Neural cell (in vitro differentiated cells): ENCODE measurements at regions not wholly inside any gene's neighbourhood (a gene's known extent, or its start where the extent isn't known, plus 50 kb on each side); places are given as distances from the start of the nearest gene placed in this dataset.

Experiments
- H2AFZ ChIP-seq: fragments of 200-600, 300-800 bp; sonication (generic), shearing (Covaris generic); 2 replicates; pipeline ENCODE4 v1.6.0; 2014; ENCODE audit warnings: low read depth, mild to moderate bottlenecking, antibody characterized with exemption, low read length, moderate library complexity
- H3F3A ChIP-seq: fragments of 200-600 bp; shearing (Covaris generic); 2 replicates; pipeline ENCODE4 v1.6.1; 2016; ENCODE audit warnings: mild to moderate bottlenecking, moderate library complexity, mixed read lengths, antibody characterized with exemption, low read length; ENCODE audit not compliant: insufficient read depth, poor library complexity, severe bottlenecking
- H3K27ac ChIP-seq: fragments of 200-600, 300-800 bp; sonication (generic), shearing (Covaris generic); 2 replicates; pipeline ENCODE4 v1.5.1; 2014; ENCODE audit warnings: mild to moderate bottlenecking, low read length, moderate library complexity
- H3K27me3 ChIP-seq: fragments of 300-800, 200-600 bp; sonication (generic), shearing (Covaris generic); 2 replicates; pipeline ENCODE4 v1.6.0; 2014; ENCODE audit warnings: mild to moderate bottlenecking, low read depth, low read length, moderate library complexity; ENCODE audit not compliant: insufficient read depth
- H3K36me3 ChIP-seq: fragments of 300-800, 200-600 bp; sonication (generic), shearing (Covaris generic); 2 replicates; pipeline ENCODE4 v1.5.1; 2014; ENCODE audit warnings: mild to moderate bottlenecking, antibody characterized with exemption, low read length, moderate library complexity; ENCODE audit not compliant: insufficient read depth
- H3K4me2 ChIP-seq: fragments of 300-800, 200-600 bp; sonication (generic), shearing (Covaris generic); 2 replicates; pipeline ENCODE4 v1.6.0; 2014; ENCODE audit warnings: mild to moderate bottlenecking, low read length
- H3K4me3 ChIP-seq: fragments of 300-800, 200-600 bp; sonication (generic), shearing (Covaris generic); 2 replicates; pipeline ENCODE4 v1.5.1; 2014; ENCODE audit warnings: mild to moderate bottlenecking, low read length, moderate library complexity
- H3K79me2 ChIP-seq: fragments of 200-600 bp; shearing (Covaris generic); replicated peaks from 2 replicates; pipeline ENCODE4 v1.6.0; 2014; ENCODE audit warnings: mild to moderate bottlenecking, low read length, moderate library complexity; ENCODE audit not compliant: insufficient read depth
- H3K9ac ChIP-seq: fragments of 300-800, 200-600 bp; sonication (generic), shearing (Covaris generic); 2 replicates; pipeline ENCODE4 v1.6.1; 2016; ENCODE audit warnings: mild to moderate bottlenecking, low read length, mixed read lengths
- H3K9me2 ChIP-seq: fragments of 200-600 bp; shearing (Covaris generic); 2 replicates; pipeline ENCODE4 v1.6.1; 2016; ENCODE audit warnings: mild to moderate bottlenecking, low read length, mixed read lengths; ENCODE audit not compliant: insufficient read depth
- H3K9me3 ChIP-seq: fragments of 200-600, 300-800 bp; sonication (generic), shearing (Covaris generic); 2 replicates; pipeline ENCODE4 v1.6.1; 2016; ENCODE audit warnings: mild to moderate bottlenecking, mixed run types, low read length, moderate library complexity, mixed read lengths
- H4K20me1 ChIP-seq: fragments of 200-600 bp; shearing (Covaris generic); 2 replicates; pipeline ENCODE4 v1.6.1; 2016; ENCODE audit warnings: mild to moderate bottlenecking, mixed run types; ENCODE audit not compliant: insufficient read depth
- CTCF ChIP-seq: fragments of 450-650 bp; IDR thresholded peaks from 2 replicates; pipeline ENCODE4 v1.5.1; 2014; ENCODE audit warnings: antibody characterized with exemption, mild to moderate bottlenecking, moderate library complexity; ENCODE audit not compliant: poor library complexity, severe bottlenecking
- EP300 ChIP-seq: fragments of 450-650 bp; conservative IDR thresholded peaks from 2 replicates; pipeline ENCODE4 v1.6.1; 2014; ENCODE audit warnings: antibody characterized with exemption, mild to moderate bottlenecking, moderate library complexity; ENCODE audit not compliant: poor library complexity, severe bottlenecking
- EZH2 ChIP-seq: fragments of 200-600, 300-800 bp; shearing (Covaris generic), sonication (generic); IDR thresholded peaks from 2 replicates; pipeline ENCODE4 v1.6.1; 2014; ENCODE audit warnings: antibody characterized with exemption, low read length, borderline replicate concordance, mild to moderate bottlenecking; ENCODE audit not compliant: insufficient read depth, poor library complexity, severe bottlenecking
- MXI1 ChIP-seq: fragments of 450-650 bp; conservative IDR thresholded peaks from 2 replicates; pipeline ENCODE4 v1.6.1; 2014; ENCODE audit warnings: antibody characterized with exemption, mild to moderate bottlenecking; ENCODE audit not compliant: poor library complexity, severe bottlenecking
- POLR2AphosphoS5 ChIP-seq: IDR thresholded peaks from 2 replicates; pipeline ENCODE4 v1.6.1; 2012
- RAD21 ChIP-seq: fragments of 450-650 bp; conservative IDR thresholded peaks from 2 replicates; pipeline ENCODE4 v1.6.1; 2014; ENCODE audit warnings: antibody characterized with exemption, mild to moderate bottlenecking, moderate library complexity
- SMC3 ChIP-seq: fragments of 450-650 bp; conservative IDR thresholded peaks from 2 replicates; pipeline ENCODE4 v1.6.1; 2014; ENCODE audit warnings: antibody characterized with exemption, mild to moderate bottlenecking, moderate library complexity; ENCODE audit not compliant: poor library complexity
- TAF1 ChIP-seq: IDR thresholded peaks from 2 replicates; pipeline ENCODE4 v1.6.1; 2012; ENCODE audit warnings: low read depth
- TF ChIP-seq, protein P1 (sequence below): IDR thresholded peaks from 2 replicates; pipeline ENCODE4 v1.6.1; 2012; ENCODE audit warnings: borderline replicate concordance

DNA sequence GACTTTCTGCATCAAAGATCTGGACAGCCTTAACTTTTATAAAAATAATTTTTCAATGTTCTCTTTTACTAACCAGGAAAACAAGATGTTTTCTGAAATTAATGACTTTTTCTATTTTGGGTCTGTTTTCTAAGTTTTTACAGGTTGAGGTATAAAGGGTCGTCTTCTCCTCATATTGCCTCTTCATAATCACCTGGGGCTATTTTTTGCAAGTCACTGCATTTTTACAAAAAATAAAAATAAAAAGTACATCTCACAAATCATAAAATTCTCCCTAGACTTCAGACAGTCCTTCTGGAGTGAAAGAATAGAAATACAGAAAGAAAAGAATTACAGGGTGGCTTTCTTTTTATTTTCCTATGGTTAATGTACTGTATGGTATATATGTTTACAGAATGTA lies 168.5 kb downstream of the PALM2AKAP2 start:
- Histone ChIP-seq H3K9me2 (no peaks in the 10 kb centered on the region), H3K79me2 (no peaks in the 10 kb centered on the region), H3K4me3 (no peak overlapping the region), H3K36me3 (no peaks in the 10 kb centered on the region), H2AFZ (no peak overlapping the region), H3K4me2 (no peak overlapping the region), H3K9ac (no peak overlapping the region), H4K20me1 (no peaks in the 10 kb centered on the region), H3F3A (no peaks in the 10 kb centered on the region), H3K9me3 (no peaks in the 10 kb centered on the region), H3K27ac (no peak overlapping the region), H3K27me3 (no peaks in the 10 kb centered on the region)
- TF ChIP-seq, protein P1, sequence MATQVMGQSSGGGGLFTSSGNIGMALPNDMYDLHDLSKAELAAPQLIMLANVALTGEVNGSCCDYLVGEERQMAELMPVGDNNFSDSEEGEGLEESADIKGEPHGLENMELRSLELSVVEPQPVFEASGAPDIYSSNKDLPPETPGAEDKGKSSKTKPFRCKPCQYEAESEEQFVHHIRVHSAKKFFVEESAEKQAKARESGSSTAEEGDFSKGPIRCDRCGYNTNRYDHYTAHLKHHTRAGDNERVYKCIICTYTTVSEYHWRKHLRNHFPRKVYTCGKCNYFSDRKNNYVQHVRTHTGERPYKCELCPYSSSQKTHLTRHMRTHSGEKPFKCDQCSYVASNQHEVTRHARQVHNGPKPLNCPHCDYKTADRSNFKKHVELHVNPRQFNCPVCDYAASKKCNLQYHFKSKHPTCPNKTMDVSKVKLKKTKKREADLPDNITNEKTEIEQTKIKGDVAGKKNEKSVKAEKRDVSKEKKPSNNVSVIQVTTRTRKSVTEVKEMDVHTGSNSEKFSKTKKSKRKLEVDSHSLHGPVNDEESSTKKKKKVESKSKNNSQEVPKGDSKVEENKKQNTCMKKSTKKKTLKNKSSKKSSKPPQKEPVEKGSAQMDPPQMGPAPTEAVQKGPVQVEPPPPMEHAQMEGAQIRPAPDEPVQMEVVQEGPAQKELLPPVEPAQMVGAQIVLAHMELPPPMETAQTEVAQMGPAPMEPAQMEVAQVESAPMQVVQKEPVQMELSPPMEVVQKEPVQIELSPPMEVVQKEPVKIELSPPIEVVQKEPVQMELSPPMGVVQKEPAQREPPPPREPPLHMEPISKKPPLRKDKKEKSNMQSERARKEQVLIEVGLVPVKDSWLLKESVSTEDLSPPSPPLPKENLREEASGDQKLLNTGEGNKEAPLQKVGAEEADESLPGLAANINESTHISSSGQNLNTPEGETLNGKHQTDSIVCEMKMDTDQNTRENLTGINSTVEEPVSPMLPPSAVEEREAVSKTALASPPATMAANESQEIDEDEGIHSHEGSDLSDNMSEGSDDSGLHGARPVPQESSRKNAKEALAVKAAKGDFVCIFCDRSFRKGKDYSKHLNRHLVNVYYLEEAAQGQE: no peak
- no peak for TF ChIP-seq SMC3
- no peak for TF ChIP-seq TAF1
- TF ChIP-seq EP300: no peak
- TF ChIP-seq EZH2: no peak
- TF ChIP-seq RAD21: no peak
- TF ChIP-seq CTCF: no peak
- TF ChIP-seq MXI1: no peak
- no peak for TF ChIP-seq POLR2AphosphoS5

- Histone ChIP-seq H3K27me3 (no peaks in the 10 kb centered on the region), H3K27ac (no peak overlapping the region)
These were observed 170.9 kb downstream of the PALM2AKAP2 start for GRCh38 chr9:109950710-109951443.

More at GRCh38 chr9:109950710-109951443, 170.9 kb downstream of the PALM2AKAP2 start:
- no peak for TF ChIP-seq MXI1
- TF ChIP-seq EZH2: no peak
- TF ChIP-seq, protein P1: no peak
- TF ChIP-seq CTCF: no peak
- TF ChIP-seq SMC3: no peak
- no peak for TF ChIP-seq RAD21
- no peak for TF ChIP-seq EP300
- no peak for TF ChIP-seq TAF1
- no peak for TF ChIP-seq POLR2AphosphoS5
- Histone ChIP-seq H3K9ac (no peak overlapping the region), H3K79me2 (no peaks in the 10 kb centered on the region), H3F3A (no peaks in the 10 kb centered on the region), H3K36me3 (no peaks in the 10 kb centered on the region), H3K9me3 (no peaks in the 10 kb centered on the region), H3K4me2 (no peak overlapping the region), H3K4me3 (no peak overlapping the region), H4K20me1 (no peaks in the 10 kb centered on the region), H3K9me2 (no peaks in the 10 kb centered on the region), H2AFZ (no peak overlapping the region)
